Endothelial cell of umbilical vein (primary cell): ENCODE measurements at regions not wholly inside any gene's neighbourhood (a gene's known extent, or its start where the extent isn't known, plus 50 kb on each side); places are given as distances from the start of the nearest gene placed in this dataset.

Source experiments
- BruUV-seq: library from RNA; stranded (reverse); fragments of 400-500 nt; replicated peaks from 2 replicates; lab custom pipeline; 2021; lab: Mats Ljungman, UMichigan
- CTCF ChIA-PET: fragments of 300-600, 350-600 bp; sonication (Branson Sonifier 250); formaldehyde crosslinking; loops from one replicate; lab custom pipeline; 2021; ENCODE audit warnings: antibody characterized with exemption, inconsistent platforms; lab: Charles Lee
- POLR2A ChIA-PET: fragments of 300-600, 350-600 bp; sonication (Branson Sonifier 250); formaldehyde crosslinking; loops from one replicate; lab custom pipeline; 2021; ENCODE audit warnings: antibody characterized with exemption, inconsistent platforms; lab: Charles Lee
- DNase-seq: peaks from one replicate; pipeline ENCODE4 v3.0.0-alpha.2; 2011; ENCODE audit warnings: low read depth, low spot score
- FAIRE-seq: peaks from 2 replicates; lab custom pipeline; 2011; peaks lifted over from hg19 to GRCh38; lab: Jason Lieb, UNC
- H2AFZ ChIP-seq: 2 replicates; pipeline ENCODE4 v1.6.0; 2012; ENCODE audit warnings: low read depth, low read length, control low read depth, inconsistent platforms
- H3K27ac ChIP-seq: 2 replicates; pipeline ENCODE4 v1.5.1; 2011; ENCODE audit warnings: low read depth, mild to moderate bottlenecking, control low read depth, low read length, moderate library complexity; ENCODE audit not compliant: insufficient read depth
- H3K27me3 ChIP-seq, 2 experiments: 2 replicates each; pipeline versions ENCODE4 v1.6.0 to v1.6.1; 2011; ENCODE audit warnings: low read length in 2 of 2, mixed read lengths in 1 of 2; ENCODE audit not compliant: control insufficient read depth in 2 of 2, insufficient read depth in 2 of 2
- H3K36me3 ChIP-seq, 2 experiments: 2 replicates in 1 of 2; 3 replicates in 1 of 2; pipeline ENCODE4 v1.5.1; 2011; ENCODE audit warnings: low read length in 2 of 2, mild to moderate bottlenecking in 1 of 2, moderate library complexity in 1 of 2; ENCODE audit not compliant: control insufficient read depth in 2 of 2, insufficient read depth in 2 of 2; ENCODE audit errors: extremely low read depth in 1 of 2
- H3K4me1 ChIP-seq: 3 replicates; pipeline ENCODE4 v1.5.1; 2011; ENCODE audit warnings: mild to moderate bottlenecking, low read length; ENCODE audit not compliant: control insufficient read depth, insufficient read depth; ENCODE audit errors: extremely low read depth
- H3K4me2 ChIP-seq: 2 replicates; pipeline ENCODE4 v1.6.1; 2011; ENCODE audit warnings: low read length, control low read depth, mixed read lengths; ENCODE audit not compliant: insufficient read depth
- H3K4me3 ChIP-seq, 3 experiments: fragments of 200-600 bp in 1 of 3; sonication (generic), shearing (Covaris generic) in 1 of 3; replicated peaks in 1 of 3; 2 replicates each; pipeline ENCODE4 v1.5.1; 2011 to 2016; ENCODE audit warnings: control low read depth in 3 of 3, low read length in 3 of 3, mild to moderate bottlenecking in 2 of 3, inconsistent platforms in 1 of 3, low read depth in 1 of 3, moderate library complexity in 1 of 3; ENCODE audit not compliant: insufficient read depth in 1 of 3
- H3K79me2 ChIP-seq: 2 replicates; pipeline ENCODE4 v1.6.0; 2012; ENCODE audit warnings: low read length, inconsistent platforms; ENCODE audit not compliant: control insufficient read depth, insufficient read depth
- H3K9ac ChIP-seq: replicated peaks from 2 replicates; pipeline ENCODE3; 2011; ENCODE audit warnings: low read length, control low read depth; ENCODE audit not compliant: insufficient read depth; ENCODE audit errors: extremely low read depth
- H3K9me1 ChIP-seq: replicated peaks from 3 replicates; pipeline ENCODE4 v1.6.0; 2011; ENCODE audit warnings: mild to moderate bottlenecking, low read length; ENCODE audit not compliant: control insufficient read depth, insufficient read depth; ENCODE audit errors: extremely low read depth
- H3K9me3 ChIP-seq: replicated peaks from 2 replicates; pipeline ENCODE4 v1.5.1; 2012; ENCODE audit warnings: low read length, inconsistent platforms; ENCODE audit not compliant: control insufficient read depth, insufficient read depth
- H4K20me1 ChIP-seq: replicated peaks from 2 replicates; pipeline ENCODE3; 2011; ENCODE audit warnings: mild to moderate bottlenecking, low read length; ENCODE audit not compliant: control insufficient read depth, insufficient read depth; ENCODE audit errors: extremely low read depth
- CTCF ChIP-seq, 2 donors: IDR thresholded peaks; 1 replicate in 1 of 2; 2 replicates in 1 of 2; pipeline ENCODE4 v1.5.1; 2011; ENCODE audit warnings: low read length in 2 of 2, mild to moderate bottlenecking in 2 of 2, moderate library complexity in 2 of 2, control low read depth in 1 of 2, inconsistent platforms in 1 of 2, low read depth in 1 of 2; ENCODE audit not compliant: insufficient read depth in 1 of 2; ENCODE audit errors: extremely low read depth in 1 of 2
- EZH2 ChIP-seq: IDR thresholded peaks from 2 replicates; pipeline ENCODE4 v1.6.1; 2012; ENCODE audit warnings: borderline replicate concordance, low read depth, mild to moderate bottlenecking, moderate library complexity, low read length, inconsistent platforms; ENCODE audit not compliant: severe bottlenecking
- FOS ChIP-seq: IDR thresholded peaks from 2 replicates; pipeline ENCODE4 v1.6.1; 2011; ENCODE audit warnings: mild to moderate bottlenecking, low read length, moderate library complexity, borderline replicate concordance; ENCODE audit not compliant: insufficient read depth
- GATA2 ChIP-seq: IDR thresholded peaks from 2 replicates; pipeline ENCODE4 v1.7.0; 2011; ENCODE audit warnings: low read depth, mild to moderate bottlenecking, moderate library complexity, mixed read lengths, low read length; ENCODE audit not compliant: insufficient read length, insufficient read depth
- JUN ChIP-seq: IDR thresholded peaks from 2 replicates; pipeline ENCODE4 v1.6.1; 2011; ENCODE audit warnings: borderline replicate concordance, low read depth; ENCODE audit not compliant: insufficient read length, insufficient read depth
- MAX ChIP-seq: IDR thresholded peaks from 2 replicates; pipeline ENCODE4 v1.6.1; 2011; ENCODE audit not compliant: insufficient read depth, insufficient read length
- POLR2A ChIP-seq: IDR thresholded peaks from 2 replicates; pipeline ENCODE4 v1.6.1; 2012; ENCODE audit warnings: low read depth, mild to moderate bottlenecking, control low read depth, low read length
- POLR2AphosphoS5 ChIP-seq: IDR thresholded peaks from 2 replicates; pipeline ENCODE4 v1.6.1; 2012; ENCODE audit warnings: low read depth, mild to moderate bottlenecking, control low read depth, low read length, moderate library complexity; ENCODE audit not compliant: insufficient read depth
- dilution Hi-C: fragments of 300-500 bp; cut with MboI; formaldehyde crosslinking; loops from one replicate; pipeline ENCODE4 v1.15.0; 2019; ENCODE audit warnings: low sequenced_read_pairs; ENCODE audit not compliant: extremely low pct_ligation_motif_present
- intact Hi-C: fragments of 100-400 bp; cut with micrococcal nuclease; formaldehyde crosslinking; loops from one replicate; pipeline ENCODE4 v1.10.0; 2022

GRCh38 chr6:137763886-137764285 is 103.2 kb upstream of the TNFAIP3 start:
- CTCF ChIA-PET, result interaction anchor here (1.0 kb wide), 1 partner anchor 104 kb away, joined by 6 read pairs; the partner anchor contains the start of gene TNFAIP3
- Histone ChIP-seq H3K9me3 (no peaks in the 10 kb centered on the region), H3K27me3 (no peaks in the 10 kb centered on the region), H3K9ac (no peak overlapping the region), H4K20me1 (no peaks in the 10 kb centered on the region), H3K9me1 (no peaks in the 10 kb centered on the region), H2AFZ (no peak overlapping the region), H3K36me3 (no peaks in the 10 kb centered on the region), H3K4me2 (peak overlapping the region; percentile 26), H3K79me2 (no peaks in the 10 kb centered on the region), H3K27ac (no peak overlapping the region), H3K4me1 (peaks cover 12% of the 10 kb centered on the region), H3K4me3 (no peak overlapping the region)
- dilution Hi-C loops, result no loop called here
- TF ChIP-seq JUN (no peak), POLR2AphosphoS5 (no peak), CTCF (IDR thresholded peaks at IDR 0.05; ENCODE audit: extremely low read depth in 1 of 2, insufficient read depth in 1 of 2, low read depth in 1 of 2, low read length in 2 of 2) (no peak), EZH2 (no peak), POLR2A (no peak), MAX (no peak), FOS (no peak), GATA2 (no peak)
- FAIRE-seq, result no peak
- no TSS peak for BruUV-seq
- intact Hi-C loops, result no loop called here
- DNase-seq, result no peak
- POLR2A ChIA-PET, result no interaction called here
